ENCODE measurements at regions not wholly inside any gene's neighbourhood (a gene's known extent, or its start where the extent isn't known, plus 50 kb on each side); places are given as distances from the start of the nearest gene placed in this dataset.
"Not testable (repeated sequence)": the region's sequence is repeated elsewhere in the genome, so short reads cannot be mapped to it uniquely, and the experiment has no call there.

DNA sequence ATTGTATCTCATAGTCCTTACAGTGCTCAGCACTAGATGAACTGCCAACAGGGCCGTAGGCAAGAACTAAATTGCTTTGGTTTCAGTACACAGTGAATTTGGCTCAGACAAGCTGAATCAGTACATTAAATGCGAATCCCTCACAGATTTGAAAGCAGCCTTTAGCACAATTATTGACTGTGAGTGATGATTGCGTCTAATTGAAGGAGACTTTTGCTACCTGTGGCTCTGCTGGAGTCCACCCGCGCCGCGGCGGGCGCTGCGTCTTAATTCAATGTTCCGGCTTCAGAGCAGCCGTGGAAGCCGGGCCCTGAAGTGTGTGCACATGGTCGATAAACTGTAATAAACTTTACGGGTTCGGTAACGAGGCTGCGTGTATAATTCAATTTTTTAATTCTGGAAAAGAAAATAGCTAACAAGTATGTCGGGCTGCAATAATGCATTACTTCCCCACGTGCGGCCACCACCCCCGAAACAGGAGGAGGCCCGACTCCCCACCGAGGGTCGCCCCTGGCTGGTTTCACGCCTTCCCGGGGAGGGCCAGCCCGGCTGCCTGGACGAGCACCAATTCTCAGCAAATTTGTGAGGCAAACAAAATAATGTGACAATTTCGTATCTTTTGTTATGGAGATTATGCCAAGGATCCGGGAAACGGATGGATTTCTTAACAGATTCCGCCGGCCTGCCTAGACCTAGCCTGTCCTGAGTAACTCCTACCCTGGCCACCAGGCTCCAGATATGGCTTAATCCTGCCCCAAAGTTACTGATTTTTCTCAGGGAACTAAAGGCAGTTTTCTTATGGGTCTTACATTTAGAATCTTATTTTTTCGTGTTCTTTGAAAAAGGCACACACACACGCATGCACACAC lies 269.4 kb upstream of the IRX1 start:
- TF ChIP-seq, protein P1, sequence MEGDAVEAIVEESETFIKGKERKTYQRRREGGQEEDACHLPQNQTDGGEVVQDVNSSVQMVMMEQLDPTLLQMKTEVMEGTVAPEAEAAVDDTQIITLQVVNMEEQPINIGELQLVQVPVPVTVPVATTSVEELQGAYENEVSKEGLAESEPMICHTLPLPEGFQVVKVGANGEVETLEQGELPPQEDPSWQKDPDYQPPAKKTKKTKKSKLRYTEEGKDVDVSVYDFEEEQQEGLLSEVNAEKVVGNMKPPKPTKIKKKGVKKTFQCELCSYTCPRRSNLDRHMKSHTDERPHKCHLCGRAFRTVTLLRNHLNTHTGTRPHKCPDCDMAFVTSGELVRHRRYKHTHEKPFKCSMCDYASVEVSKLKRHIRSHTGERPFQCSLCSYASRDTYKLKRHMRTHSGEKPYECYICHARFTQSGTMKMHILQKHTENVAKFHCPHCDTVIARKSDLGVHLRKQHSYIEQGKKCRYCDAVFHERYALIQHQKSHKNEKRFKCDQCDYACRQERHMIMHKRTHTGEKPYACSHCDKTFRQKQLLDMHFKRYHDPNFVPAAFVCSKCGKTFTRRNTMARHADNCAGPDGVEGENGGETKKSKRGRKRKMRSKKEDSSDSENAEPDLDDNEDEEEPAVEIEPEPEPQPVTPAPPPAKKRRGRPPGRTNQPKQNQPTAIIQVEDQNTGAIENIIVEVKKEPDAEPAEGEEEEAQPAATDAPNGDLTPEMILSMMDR (conservative IDR thresholded peaks at IDR 0.05; ENCODE audit: low read depth) = no peak
- DNase-seq (ENCODE audit: low spot score) = no peak
- H3K27ac ChIP-seq = peak overlapping the region; percentile 46
- ChIA-PET CTCF (no interaction called here), POLR2A (ENCODE audit: low non-redundant PET) (no interaction called here)

DNA sequence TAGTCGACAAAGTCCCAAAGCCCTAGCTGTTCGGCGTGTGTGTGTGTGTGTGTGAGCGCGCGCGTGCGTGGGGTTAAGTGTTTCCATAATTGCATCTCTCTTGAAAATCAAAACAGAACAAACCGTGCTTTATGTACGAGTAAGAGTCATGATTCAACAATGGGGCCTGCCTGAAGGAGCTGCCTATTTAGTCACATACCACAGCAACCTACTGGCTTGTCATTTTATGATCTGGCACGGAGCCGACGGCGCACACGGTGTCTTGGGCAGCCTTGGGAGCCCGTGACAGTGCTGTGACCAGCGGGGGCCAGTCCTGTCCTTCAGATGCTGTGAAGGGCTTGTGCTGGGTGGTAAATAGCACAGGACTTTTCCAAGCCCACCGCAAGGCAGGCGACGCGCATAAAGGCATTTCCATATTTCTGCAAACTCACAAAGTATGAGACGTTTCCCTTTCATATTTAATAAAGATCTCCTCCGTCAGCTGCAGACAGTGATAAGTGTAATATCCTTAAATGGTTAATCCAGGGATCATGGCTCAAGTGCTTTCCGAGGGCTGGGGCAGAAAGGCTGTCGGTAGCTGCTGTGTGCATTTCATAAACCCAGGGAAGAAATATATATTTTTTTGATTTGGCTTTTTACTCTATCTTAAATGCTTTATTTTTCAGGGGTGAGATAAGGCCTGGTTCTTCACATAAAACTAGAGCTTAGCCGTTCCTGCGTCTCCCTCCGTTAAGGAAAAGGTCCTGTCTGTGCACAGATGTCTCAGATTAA lies 270.2 kb upstream of the IRX1 start:
- ChIA-PET CTCF (interaction anchor here (1.3 kb wide), 1 partner anchor 13 kb away, joined by 4 read pairs; no protein-coding TSS in a partner anchor), POLR2A (ENCODE audit: low non-redundant PET) (no interaction called here)
- TF ChIP-seq, protein P1 (conservative IDR thresholded peaks at IDR 0.05; ENCODE audit: low read depth) = no peak
- no peak for DNase-seq (ENCODE audit: low spot score)
- H3K27ac ChIP-seq = peak overlapping the region; percentile 68

DNA sequence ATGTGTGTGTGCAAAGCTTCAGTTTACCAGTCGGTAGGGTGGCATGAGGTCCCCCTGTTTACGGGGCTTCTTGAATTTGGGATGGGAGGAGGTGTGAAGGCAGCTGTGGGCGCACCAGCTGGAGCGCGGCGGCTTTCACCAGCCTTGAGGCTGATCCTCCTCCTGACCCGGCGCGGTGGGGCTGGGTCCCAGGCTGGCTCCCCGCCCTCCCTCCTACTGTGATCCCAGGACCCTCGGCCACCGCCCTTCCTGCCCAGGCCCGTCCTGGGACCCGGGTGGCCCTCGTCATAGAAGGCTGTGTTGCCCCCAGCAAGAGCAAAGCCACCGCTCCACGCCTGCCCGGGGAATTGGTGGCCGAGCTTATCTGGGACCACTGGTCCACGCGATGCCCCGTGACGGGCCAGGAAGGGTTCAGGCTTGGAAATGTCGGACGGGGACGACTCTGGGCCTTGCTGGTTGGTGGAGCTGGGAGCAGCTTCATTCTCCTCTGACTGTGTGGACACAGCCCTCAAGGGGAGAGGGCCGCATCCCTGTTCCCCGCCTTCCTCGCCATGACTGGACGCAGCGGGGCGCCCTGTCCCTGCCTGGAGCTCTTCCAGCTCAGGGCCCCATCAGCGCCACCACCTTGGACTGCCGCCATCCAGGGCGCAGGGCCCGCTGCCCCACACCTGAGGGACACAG lies 271.1 kb upstream of the IRX1 start:
- ChIA-PET POLR2A (ENCODE audit: low non-redundant PET) (no interaction called here), CTCF (interaction anchor here (1.3 kb wide), 1 partner anchor 12 kb away, joined by 4 read pairs; no protein-coding TSS in a partner anchor)
- peak overlapping the region; percentile 68 for H3K27ac ChIP-seq
- TF ChIP-seq, protein P1 (conservative IDR thresholded peaks at IDR 0.05; ENCODE audit: low read depth) = no peak
- DNase-seq (ENCODE audit: low spot score) = no peak

GRCh38 chr5:3323966-3324365 lies 271.7 kb upstream of the IRX1 start:
- H3K27ac ChIP-seq; POLR2A ChIA-PET (ENCODE audit: low non-redundant PET); DNase-seq (ENCODE audit: low spot score): not testable (repeated sequence)
- CTCF ChIA-PET = interaction anchor here (1.3 kb wide), 1 partner anchor 11 kb away, joined by 4 read pairs; no protein-coding TSS in a partner anchor

DNA sequence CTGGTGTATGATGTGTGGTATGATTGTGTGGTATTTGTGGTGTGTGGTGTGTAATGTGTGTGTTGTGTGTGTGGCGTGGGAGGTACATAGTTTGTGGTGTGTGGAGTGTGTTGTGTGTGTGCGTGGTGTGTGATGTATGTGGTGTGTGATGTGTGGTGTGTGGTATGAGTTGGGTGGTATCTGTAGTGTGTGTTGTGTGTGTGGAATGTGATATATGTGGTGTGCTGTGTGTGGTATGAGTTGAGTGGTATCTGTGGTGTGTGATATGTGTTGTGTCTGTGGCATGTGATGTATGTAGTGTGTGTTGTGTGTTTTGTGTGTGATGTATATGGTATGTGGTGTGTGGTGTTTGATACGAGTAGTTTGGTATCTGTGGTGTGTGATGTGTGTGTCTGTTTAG lies 272.5 kb upstream of the IRX1 start:
- POLR2A ChIA-PET (ENCODE audit: low non-redundant PET) = no interaction called here

DNA sequence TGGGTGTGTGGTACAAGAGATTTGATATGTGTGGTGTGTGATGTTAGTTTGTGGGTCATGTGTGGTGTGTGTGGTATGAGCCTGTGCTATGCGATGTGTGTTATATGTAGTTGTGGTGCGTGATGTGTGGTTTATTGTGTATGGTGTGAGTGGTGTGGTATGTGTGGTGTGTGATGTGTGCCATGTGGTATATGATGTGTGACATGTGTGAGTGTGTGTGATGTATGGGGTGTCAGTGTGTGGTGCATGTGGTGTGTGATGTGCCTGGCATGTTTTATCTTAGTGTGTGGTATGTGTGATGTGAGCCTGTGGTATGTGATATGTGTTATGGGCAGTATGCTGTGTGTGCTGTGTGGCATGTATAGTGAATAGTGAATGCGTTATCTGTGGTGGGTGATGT lies 273.0 kb upstream of the IRX1 start:
- CTCF ChIA-PET = no interaction called here
- TF ChIP-seq, protein P1 (conservative IDR thresholded peaks at IDR 0.05; ENCODE audit: low read depth) = no peak
- POLR2A ChIA-PET (ENCODE audit: low non-redundant PET) = no interaction called here
- no peak overlapping the region for H3K27ac ChIP-seq
- no peak for DNase-seq (ENCODE audit: low spot score)

More for the DNA sequence above, 272.5 kb upstream of the IRX1 start:
- TF ChIP-seq, protein P1 (conservative IDR thresholded peaks at IDR 0.05; ENCODE audit: low read depth) = no peak
- DNase-seq (ENCODE audit: low spot score) = no peak
- CTCF ChIA-PET = no interaction called here
- H3K27ac ChIP-seq = no peak overlapping the region
